GM10266 (cell line): ENCODE measurements at regions not wholly inside any gene's neighbourhood (a gene's known extent, or its start where the extent isn't known, plus 50 kb on each side); places are given as distances from the start of the nearest gene placed in this dataset.

Experiments used
- DNase-seq: peaks from one replicate; pipeline ENCODE4 v3.0.0; 2012; ENCODE audit errors: extremely low spot score
- CTCF ChIP-seq: IDR thresholded peaks from 2 replicates; pipeline ENCODE4 v1.5.1; 2012; ENCODE audit warnings: mild to moderate bottlenecking, low read depth; ENCODE audit not compliant: control insufficient read depth, insufficient read depth; ENCODE audit errors: missing control alignments

- DNase-seq: no peak
- no peak for TF ChIP-seq CTCF
Observed at GRCh38 chr19:30738047-30738446, 365.9 kb downstream of the ZNF536 start.

GRCh38 chr19:30734669-30735068 is 362.5 kb downstream of the ZNF536 start:
- no peak for TF ChIP-seq CTCF
- DNase-seq: no peak

GRCh38 chr19:30733826-30734550 is 361.8 kb downstream of the ZNF536 start:
- no peak for DNase-seq
- no peak for TF ChIP-seq CTCF

GRCh38 chr19:30731591-30731990 is 359.4 kb downstream of the ZNF536 start:
- TF ChIP-seq CTCF: no peak
- no peak for DNase-seq

GRCh38 chr19:30729451-30729850 is 357.3 kb downstream of the ZNF536 start:
- DNase-seq: no peak
- TF ChIP-seq CTCF: no peak

GRCh38 chr19:30722761-30723160 is 350.6 kb downstream of the ZNF536 start:
- TF ChIP-seq CTCF: no peak
- no peak for DNase-seq

- TF ChIP-seq CTCF: no peak
- DNase-seq: no peak
Observed at GRCh38 chr19:30722186-30722585, 350.0 kb downstream of the ZNF536 start.
